ENCODE measurements at regions not wholly inside any gene's neighbourhood (a gene's known extent, or its start where the extent isn't known, plus 50 kb on each side); places are given as distances from the start of the nearest gene placed in this dataset.

DNA sequence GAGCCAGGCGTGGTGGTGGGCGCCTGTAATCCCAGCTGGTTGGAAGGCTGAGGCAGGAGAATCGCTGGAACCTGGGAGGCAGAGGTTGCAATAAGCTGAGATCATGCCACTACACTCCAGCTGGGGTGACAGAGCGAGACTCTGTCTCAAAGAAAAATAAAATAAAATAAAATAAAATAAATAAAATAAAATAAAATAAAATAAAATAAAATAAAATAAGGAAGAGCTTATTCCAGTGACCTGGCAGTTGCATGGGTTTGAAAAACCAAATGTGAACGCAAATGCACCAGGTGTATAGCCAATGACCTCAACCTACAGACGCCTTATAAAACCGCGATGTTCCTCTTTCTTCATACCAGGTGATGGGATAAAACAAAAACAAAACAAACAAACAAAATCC is 995.7 kb downstream of the TYW1 start:
- no peak for DNase-seq (ENCODE audit: low spot score)
- no peaks in the 10 kb centered on the region for H3K9me3 ChIP-seq
- H3K27ac ChIP-seq = no peak overlapping the region
- H3K36me3 ChIP-seq = no peaks in the 10 kb centered on the region
- no peaks in the 10 kb centered on the region for H3K4me1 ChIP-seq
- no peaks in the 10 kb centered on the region for H3K27me3 ChIP-seq
- H3K4me3 ChIP-seq = no peak overlapping the region
- TF ChIP-seq, protein P1, sequence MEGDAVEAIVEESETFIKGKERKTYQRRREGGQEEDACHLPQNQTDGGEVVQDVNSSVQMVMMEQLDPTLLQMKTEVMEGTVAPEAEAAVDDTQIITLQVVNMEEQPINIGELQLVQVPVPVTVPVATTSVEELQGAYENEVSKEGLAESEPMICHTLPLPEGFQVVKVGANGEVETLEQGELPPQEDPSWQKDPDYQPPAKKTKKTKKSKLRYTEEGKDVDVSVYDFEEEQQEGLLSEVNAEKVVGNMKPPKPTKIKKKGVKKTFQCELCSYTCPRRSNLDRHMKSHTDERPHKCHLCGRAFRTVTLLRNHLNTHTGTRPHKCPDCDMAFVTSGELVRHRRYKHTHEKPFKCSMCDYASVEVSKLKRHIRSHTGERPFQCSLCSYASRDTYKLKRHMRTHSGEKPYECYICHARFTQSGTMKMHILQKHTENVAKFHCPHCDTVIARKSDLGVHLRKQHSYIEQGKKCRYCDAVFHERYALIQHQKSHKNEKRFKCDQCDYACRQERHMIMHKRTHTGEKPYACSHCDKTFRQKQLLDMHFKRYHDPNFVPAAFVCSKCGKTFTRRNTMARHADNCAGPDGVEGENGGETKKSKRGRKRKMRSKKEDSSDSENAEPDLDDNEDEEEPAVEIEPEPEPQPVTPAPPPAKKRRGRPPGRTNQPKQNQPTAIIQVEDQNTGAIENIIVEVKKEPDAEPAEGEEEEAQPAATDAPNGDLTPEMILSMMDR (IDR thresholded peaks at IDR 0.05) = no peak

DNA sequence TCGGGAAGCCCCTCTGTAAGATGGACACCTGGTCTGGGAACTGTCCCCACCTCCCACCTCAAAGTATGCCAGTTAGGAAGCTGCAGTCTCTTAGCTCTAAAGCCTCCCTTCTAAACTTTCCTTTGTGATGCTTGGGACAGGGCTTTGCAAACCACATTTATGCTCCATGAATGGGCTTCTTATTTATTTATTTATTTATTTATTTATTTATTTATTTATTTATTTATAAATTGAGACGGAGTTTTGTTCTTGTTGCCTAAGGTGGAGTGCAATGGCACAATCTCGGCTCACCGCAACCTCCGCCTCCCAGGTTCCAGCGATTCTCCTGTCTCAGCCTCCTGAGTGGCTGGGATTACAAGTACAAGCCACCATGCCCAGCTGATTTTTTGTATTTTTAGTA is 1009.4 kb downstream of the TYW1 start:
- TF ChIP-seq, protein P1 (IDR thresholded peaks at IDR 0.05) = no peak
- Histone ChIP-seq H3K36me3 (no peaks in the 10 kb centered on the region), H3K4me3 (no peak overlapping the region), H3K9me3 (no peaks in the 10 kb centered on the region), H3K27ac (no peak overlapping the region), H3K27me3 (no peaks in the 10 kb centered on the region), H3K4me1 (no peaks in the 10 kb centered on the region)
- DNase-seq (ENCODE audit: low spot score) = no peak

DNA sequence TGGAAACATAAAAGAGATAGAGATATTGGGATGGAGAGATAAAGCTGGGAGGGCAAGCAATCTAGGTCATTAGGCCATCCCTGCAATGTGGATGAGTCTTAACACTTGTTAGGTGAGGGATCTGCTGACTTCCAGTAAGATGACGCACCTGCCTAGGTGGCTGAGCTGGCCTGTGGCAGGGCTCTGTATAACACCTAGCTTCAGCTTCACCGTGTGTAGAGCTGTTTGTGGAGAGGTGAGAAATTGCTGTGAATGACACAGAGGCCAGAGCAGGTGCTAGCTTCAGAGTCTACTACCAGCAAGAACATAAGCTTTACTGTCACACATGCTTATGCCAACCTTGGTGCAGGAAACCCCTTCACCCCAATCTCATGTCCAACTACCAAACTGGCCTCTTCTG is 1010.0 kb downstream of the TYW1 start:
- H3K27ac ChIP-seq = no peak overlapping the region
- no peaks in the 10 kb centered on the region for H3K9me3 ChIP-seq
- no peak overlapping the region for H3K4me3 ChIP-seq
- H3K27me3 ChIP-seq = no peaks in the 10 kb centered on the region
- H3K36me3 ChIP-seq = no peaks in the 10 kb centered on the region
- H3K4me1 ChIP-seq = no peaks in the 10 kb centered on the region
- no peak for DNase-seq (ENCODE audit: low spot score)
- TF ChIP-seq, protein P1 (IDR thresholded peaks at IDR 0.05) = no peak

DNA sequence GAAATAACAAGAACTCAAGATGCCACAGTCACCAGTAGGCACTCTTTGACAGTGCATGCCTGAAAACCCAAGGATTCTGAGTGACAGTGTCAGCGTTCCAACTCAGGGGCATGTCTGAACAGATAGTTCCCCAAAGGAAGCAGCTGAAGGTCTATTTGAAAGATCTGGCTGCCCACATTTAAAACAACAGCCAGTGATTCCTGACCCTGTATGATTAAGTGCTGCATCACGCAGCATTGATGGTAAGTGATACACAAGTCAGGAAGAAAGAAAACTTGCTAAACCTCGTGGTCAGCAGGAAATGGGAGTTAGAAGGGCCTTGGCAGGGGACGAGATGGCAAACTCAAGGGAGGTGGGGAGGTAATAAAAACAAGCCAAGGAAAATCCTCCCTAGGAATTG is 1013.1 kb downstream of the TYW1 start:
- H3K4me1 ChIP-seq = no peaks in the 10 kb centered on the region
- TF ChIP-seq, protein P1 (IDR thresholded peaks at IDR 0.05) = no peak
- no peak for DNase-seq (ENCODE audit: low spot score)
- peaks cover 0 to 4% of the 10 kb centered on the region in 2 donors for H3K9me3 ChIP-seq
- H3K36me3 ChIP-seq = no peaks in the 10 kb centered on the region
- no peaks in the 10 kb centered on the region for H3K27me3 ChIP-seq
- H3K4me3 ChIP-seq = no peak overlapping the region
- no peak overlapping the region for H3K27ac ChIP-seq

DNA sequence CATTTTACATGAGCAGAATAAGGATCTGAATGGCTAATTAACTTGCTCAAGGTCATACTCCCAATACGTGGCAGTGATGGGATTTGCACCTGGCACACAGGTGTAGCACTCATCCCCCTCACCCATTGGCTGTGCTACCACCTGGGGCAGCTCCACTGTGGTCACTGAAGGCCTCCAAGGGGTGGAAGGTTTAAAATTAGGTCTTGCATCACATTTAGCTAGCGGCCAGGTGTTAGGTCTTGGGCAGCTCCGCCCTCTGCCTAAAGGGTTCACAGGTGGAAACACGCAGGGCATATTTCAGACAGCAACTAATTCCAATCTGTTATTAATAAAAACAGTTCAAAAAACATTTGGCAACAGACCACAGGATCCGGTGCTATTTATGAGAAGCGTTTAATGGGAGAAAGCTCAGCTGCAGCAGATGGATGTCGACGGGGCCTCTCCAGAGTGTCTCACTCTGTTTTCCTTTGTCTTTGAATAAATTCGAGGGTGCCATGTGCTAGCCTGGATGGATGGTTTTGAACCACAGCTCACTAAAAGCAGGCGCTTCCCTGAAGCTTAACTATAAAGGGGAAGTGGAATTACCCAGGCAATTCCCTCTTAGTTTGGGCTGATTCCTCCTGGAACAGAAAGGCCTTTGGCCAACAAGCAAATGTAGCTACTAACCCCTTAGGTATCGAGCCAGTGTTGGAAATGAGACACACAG is 1017.6 kb downstream of the TYW1 start:
- Histone ChIP-seq H3K27ac (no peak overlapping the region), H3K27me3 (no peaks in the 10 kb centered on the region), H3K4me3 (no peak overlapping the region), H3K4me1 (no peaks in the 10 kb centered on the region), H3K36me3 (no peaks in the 10 kb centered on the region), H3K9me3 (peaks cover 0 to 4% of the 10 kb centered on the region in 2 donors)
- DNase-seq (ENCODE audit: low spot score) = no peak
- TF ChIP-seq, protein P1 (IDR thresholded peaks at IDR 0.05) = no peak
